Ishikawa (cell line): ENCODE measurements at regions not wholly inside any gene's neighbourhood (a gene's known extent, or its start where the extent isn't known, plus 50 kb on each side); places are given as distances from the start of the nearest gene placed in this dataset.

ENCODE experiments used
- CEBPB ChIP-seq: IDR thresholded peaks from 2 replicates; pipeline ENCODE4 v1.6.1; 2012
- CREB1 ChIP-seq: IDR thresholded peaks from 2 replicates; pipeline ENCODE4 v1.6.1; 2012; ENCODE audit warnings: low read depth
- EGR1 ChIP-seq: IDR thresholded peaks from 2 replicates; pipeline ENCODE4 v1.6.1; 2012
- EP300 ChIP-seq: IDR thresholded peaks from 2 replicates; pipeline ENCODE4 v1.6.1; 2012; ENCODE audit warnings: borderline replicate concordance
- FOXM1 ChIP-seq: IDR thresholded peaks from 2 replicates; pipeline ENCODE4 v1.6.1; 2012; ENCODE audit warnings: low read depth, borderline replicate concordance
- NFIC ChIP-seq: IDR thresholded peaks from 2 replicates; pipeline ENCODE4 v1.6.1; 2012
- RAD21 ChIP-seq: IDR thresholded peaks from 2 replicates; pipeline ENCODE4 v1.6.1; 2012; ENCODE audit warnings: low read depth
- TAF1 ChIP-seq: IDR thresholded peaks from 2 replicates; pipeline ENCODE4 v1.6.1; 2012; ENCODE audit warnings: low read depth, mild to moderate bottlenecking
- TCF12 ChIP-seq: IDR thresholded peaks from 2 replicates; pipeline ENCODE4 v1.6.1; 2012; ENCODE audit warnings: low read depth
- TEAD4 ChIP-seq: IDR thresholded peaks from 2 replicates; pipeline ENCODE4 v1.6.1; 2012
- YY1 ChIP-seq: IDR thresholded peaks from 2 replicates; pipeline ENCODE4 v1.6.1; 2012; ENCODE audit warnings: low read depth
- ZBTB7A ChIP-seq: IDR thresholded peaks from 2 replicates; pipeline ENCODE4 v1.6.1; 2012; ENCODE audit warnings: low read depth
- TF ChIP-seq, protein P1 (sequence below): IDR thresholded peaks from 2 replicates; pipeline ENCODE4 v1.6.1; 2012; ENCODE audit warnings: low read depth, mild to moderate bottlenecking
- TF ChIP-seq, protein P2 (sequence below): IDR thresholded peaks from 2 replicates; pipeline ENCODE4 v1.6.1; 2012
- TF ChIP-seq, protein P3 (sequence below): IDR thresholded peaks from 2 replicates; pipeline ENCODE4 v1.6.1; 2012

DNA sequence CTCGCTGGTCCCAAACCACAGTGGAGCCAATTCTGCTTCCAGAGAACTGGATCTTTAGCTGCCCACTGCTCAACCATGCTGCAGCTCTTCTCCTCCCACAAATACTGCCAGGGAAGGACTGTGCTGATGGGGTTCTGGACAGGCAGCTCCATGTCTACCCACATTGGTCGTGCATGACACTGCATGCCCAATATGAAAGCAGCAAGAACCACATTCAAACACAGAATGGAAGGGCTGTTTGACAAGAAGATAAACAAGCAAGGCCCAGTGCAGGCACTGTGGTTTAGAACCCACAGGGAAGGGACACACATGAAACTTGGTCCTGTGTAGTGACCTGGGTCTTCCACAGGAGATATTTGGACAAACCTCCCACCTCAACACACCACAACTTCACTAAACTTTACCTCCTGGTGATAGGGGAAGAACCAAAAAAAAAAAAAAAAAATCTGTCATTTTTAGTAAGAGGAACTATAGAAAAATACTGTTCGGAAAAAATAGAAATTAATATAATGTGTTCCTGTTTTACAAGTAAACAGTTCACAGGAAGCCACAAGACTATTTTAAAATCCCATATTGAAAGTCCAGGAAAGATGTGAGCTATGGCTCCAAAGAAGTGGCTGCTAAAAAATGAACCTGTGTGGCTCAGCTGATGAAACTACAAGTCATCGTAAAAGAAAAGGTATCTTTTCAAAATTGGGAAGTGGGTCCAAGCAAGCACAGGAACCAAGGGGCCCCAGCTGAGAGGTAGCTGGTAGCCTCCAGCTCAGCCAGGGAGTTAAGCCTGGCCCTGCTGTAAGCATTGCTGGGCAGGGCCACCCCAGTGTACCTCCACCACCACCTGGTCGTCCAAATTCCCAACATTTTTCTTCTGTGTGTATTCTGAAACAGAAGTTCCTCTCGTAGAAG lies 77.7 kb upstream of the ACAN start:
- TF ChIP-seq NFIC (no peak), EP300 (no peak), TAF1 (no peak), ZBTB7A (no peak)
- TF ChIP-seq, protein P1, sequence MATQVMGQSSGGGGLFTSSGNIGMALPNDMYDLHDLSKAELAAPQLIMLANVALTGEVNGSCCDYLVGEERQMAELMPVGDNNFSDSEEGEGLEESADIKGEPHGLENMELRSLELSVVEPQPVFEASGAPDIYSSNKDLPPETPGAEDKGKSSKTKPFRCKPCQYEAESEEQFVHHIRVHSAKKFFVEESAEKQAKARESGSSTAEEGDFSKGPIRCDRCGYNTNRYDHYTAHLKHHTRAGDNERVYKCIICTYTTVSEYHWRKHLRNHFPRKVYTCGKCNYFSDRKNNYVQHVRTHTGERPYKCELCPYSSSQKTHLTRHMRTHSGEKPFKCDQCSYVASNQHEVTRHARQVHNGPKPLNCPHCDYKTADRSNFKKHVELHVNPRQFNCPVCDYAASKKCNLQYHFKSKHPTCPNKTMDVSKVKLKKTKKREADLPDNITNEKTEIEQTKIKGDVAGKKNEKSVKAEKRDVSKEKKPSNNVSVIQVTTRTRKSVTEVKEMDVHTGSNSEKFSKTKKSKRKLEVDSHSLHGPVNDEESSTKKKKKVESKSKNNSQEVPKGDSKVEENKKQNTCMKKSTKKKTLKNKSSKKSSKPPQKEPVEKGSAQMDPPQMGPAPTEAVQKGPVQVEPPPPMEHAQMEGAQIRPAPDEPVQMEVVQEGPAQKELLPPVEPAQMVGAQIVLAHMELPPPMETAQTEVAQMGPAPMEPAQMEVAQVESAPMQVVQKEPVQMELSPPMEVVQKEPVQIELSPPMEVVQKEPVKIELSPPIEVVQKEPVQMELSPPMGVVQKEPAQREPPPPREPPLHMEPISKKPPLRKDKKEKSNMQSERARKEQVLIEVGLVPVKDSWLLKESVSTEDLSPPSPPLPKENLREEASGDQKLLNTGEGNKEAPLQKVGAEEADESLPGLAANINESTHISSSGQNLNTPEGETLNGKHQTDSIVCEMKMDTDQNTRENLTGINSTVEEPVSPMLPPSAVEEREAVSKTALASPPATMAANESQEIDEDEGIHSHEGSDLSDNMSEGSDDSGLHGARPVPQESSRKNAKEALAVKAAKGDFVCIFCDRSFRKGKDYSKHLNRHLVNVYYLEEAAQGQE: no peak

DNA sequence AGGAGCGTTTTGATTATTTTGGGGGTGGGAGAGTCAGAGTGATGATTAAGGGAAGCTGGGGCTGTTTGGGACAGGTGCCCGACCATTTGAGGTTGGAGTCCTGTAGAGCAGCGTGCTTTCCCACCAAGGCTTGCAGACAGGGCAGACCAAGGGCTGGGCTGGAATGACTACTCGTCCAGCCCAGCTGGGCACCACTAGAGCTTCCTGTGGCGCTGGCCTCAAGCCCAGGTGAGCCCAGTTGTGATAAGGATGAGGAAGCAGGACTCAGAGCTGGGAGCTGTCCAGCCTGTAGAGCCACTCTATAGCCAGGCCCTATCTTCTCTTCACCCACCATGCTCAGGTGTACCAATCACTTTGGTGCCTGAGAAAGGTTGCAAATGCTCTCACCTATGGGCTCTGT lies 75.8 kb upstream of the ACAN start:
- TF ChIP-seq RAD21: 0 out of 2 replicates have a peak, but pooled peaks have one; percentile 1
- TF ChIP-seq, protein P1: peak; percentile 84
- TF ChIP-seq TEAD4: no peak
- TF ChIP-seq TCF12: no peak
- peak; percentile 75 for TF ChIP-seq NFIC
- TF ChIP-seq, protein P2, sequence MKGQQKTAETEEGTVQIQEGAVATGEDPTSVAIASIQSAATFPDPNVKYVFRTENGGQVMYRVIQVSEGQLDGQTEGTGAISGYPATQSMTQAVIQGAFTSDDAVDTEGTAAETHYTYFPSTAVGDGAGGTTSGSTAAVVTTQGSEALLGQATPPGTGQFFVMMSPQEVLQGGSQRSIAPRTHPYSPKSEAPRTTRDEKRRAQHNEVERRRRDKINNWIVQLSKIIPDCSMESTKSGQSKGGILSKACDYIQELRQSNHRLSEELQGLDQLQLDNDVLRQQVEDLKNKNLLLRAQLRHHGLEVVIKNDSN: no peak
- no peak; the same call in 1 of the 2 replicates for TF ChIP-seq EP300
- TF ChIP-seq YY1: no peak
- TF ChIP-seq FOXM1: no peak

DNA sequence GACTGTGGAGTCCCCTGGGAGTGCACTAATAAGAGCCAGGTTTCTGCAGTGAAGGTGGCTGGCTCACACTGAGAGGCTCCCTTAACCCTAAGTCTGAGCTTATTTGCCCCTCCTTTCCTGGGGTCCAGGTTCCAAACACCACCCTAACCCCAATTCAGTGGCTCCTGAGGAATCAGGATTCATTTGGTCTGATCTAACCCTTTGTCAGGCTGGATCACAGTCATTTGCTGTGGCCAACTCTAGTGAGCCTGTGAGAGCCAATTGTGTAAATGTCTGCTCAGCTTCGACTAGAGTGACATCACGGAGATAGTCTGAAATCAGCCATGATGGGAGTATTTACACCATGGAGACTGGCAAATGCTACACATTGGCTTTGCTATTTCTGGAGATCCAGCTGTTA lies 73.7 kb upstream of the ACAN start:
- TF ChIP-seq FOXM1 (no peak), TCF12 (no peak), EGR1 (no peak), ZBTB7A (no peak), NFIC (no peak), CEBPB (no peak), YY1 (no peak), CREB1 (no peak), TEAD4 (no peak), RAD21 (no peak), TAF1 (no peak), EP300 (no peak)
- TF ChIP-seq, protein P3, sequence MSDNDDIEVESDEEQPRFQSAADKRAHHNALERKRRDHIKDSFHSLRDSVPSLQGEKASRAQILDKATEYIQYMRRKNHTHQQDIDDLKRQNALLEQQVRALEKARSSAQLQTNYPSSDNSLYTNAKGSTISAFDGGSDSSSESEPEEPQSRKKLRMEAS: no peak
- TF ChIP-seq, protein P2: no peak
- TF ChIP-seq, protein P1: no peak

DNA sequence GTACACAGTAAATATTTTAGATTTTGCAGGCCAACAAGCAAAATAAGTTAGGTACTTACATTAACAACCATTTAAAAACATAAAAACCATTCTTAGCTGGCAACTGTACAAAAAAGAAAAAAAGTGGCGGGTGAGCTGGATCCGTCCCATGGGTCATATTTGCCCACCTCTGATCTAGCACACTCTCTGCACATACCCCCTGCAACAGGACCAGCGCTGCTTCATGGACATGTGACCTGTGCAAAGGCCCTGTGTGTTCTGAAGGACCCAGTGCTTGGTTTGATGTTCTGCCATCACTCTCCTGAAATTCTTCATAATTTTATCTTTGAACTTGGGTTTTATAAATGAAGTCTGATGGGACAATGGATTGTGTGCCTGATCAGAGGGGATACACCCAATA lies 72.5 kb upstream of the ACAN start:
- TF ChIP-seq EGR1: no peak
- TF ChIP-seq, protein P3: no peak
- no peak for TF ChIP-seq NFIC
- TF ChIP-seq RAD21: no peak
- no peak for TF ChIP-seq EP300
- TF ChIP-seq, protein P1: no peak
- TF ChIP-seq ZBTB7A: no peak
- TF ChIP-seq, protein P2: no peak
- TF ChIP-seq TCF12: no peak
- no peak for TF ChIP-seq CEBPB
- no peak for TF ChIP-seq TEAD4
- no peak for TF ChIP-seq CREB1
- TF ChIP-seq TAF1: no peak
